Nephron (organoid): ENCODE measurements at regions not wholly inside any gene's neighbourhood (a gene's known extent, or its start where the extent isn't known, plus 50 kb on each side); places are given as distances from the start of the nearest gene placed in this dataset.
A peak's percentile ranks its signal among the peaks of the same experiment; 100 is the strongest.

ENCODE experiments used
- H3K27ac Mint-ChIP-seq, 3 experiments: 2 replicates each; pipeline ENCODE4 v1.8.0; 2020; ENCODE audit warnings: mixed read lengths in 3 of 3, mild to moderate bottlenecking in 2 of 3, moderate library complexity in 1 of 3
- H3K27me3 Mint-ChIP-seq: 2 replicates; pipeline ENCODE4 v1.8.0; 2021; ENCODE audit warnings: low read depth, mild to moderate bottlenecking, moderate library complexity, mixed read lengths
- H3K36me3 Mint-ChIP-seq: 2 replicates; pipeline ENCODE4 v1.8.0; 2020; ENCODE audit warnings: low read depth, mixed read lengths
- H3K4me1 Mint-ChIP-seq: 2 replicates; pipeline ENCODE4 v1.8.0; 2020; ENCODE audit warnings: mixed read lengths
- H3K4me3 Mint-ChIP-seq, 3 experiments: 2 replicates each; pipeline ENCODE4 v1.8.0; 2020; ENCODE audit warnings: mild to moderate bottlenecking in 3 of 3, mixed read lengths in 3 of 3, moderate library complexity in 2 of 3
- H3K9me3 Mint-ChIP-seq: 2 replicates; pipeline ENCODE4 v1.8.0; 2020; ENCODE audit warnings: mixed read lengths
- TF ChIP-seq, protein P1 (sequence below), 3 experiments: fragments of 200-600 bp; sonication (generic); IDR thresholded peaks; one replicate each; pipeline ENCODE4 v1.5.0; 2021; ENCODE audit warnings: antibody characterized with exemption in 3 of 3; ENCODE audit not compliant: unreplicated experiment in 3 of 3

DNA sequence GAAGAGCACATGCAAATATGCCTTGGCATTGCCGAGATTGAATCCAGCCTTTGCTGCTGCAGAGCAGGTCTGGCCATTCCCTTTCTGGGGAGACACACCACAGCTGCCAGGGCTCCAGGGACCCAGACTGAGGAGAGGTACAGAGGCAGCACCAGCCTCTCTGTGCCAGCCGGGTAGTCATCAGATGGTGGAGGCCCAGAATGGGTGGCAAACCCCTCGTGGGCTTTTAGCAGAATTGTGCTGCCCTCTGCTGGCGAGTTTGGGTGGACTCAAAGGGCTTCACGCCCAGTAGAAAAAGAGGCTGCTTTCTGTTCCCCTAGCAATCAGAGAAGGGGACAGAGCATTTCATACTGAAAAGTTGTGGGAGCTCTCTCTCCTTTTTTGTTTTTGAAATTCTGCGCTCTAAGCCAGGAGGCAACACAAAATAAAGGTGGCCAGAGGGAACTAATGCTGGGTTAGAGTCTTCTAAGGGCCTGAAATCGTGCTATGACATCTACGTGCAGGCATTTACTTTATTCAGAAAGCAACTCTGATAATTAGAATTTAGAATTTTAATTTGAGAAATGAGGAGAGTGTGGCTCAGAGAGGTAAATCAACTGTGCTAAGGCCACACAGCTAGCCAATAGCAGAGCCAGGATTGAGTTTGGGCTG is 158.8 kb upstream of the NAV2 start:
- TF ChIP-seq, protein P1, sequence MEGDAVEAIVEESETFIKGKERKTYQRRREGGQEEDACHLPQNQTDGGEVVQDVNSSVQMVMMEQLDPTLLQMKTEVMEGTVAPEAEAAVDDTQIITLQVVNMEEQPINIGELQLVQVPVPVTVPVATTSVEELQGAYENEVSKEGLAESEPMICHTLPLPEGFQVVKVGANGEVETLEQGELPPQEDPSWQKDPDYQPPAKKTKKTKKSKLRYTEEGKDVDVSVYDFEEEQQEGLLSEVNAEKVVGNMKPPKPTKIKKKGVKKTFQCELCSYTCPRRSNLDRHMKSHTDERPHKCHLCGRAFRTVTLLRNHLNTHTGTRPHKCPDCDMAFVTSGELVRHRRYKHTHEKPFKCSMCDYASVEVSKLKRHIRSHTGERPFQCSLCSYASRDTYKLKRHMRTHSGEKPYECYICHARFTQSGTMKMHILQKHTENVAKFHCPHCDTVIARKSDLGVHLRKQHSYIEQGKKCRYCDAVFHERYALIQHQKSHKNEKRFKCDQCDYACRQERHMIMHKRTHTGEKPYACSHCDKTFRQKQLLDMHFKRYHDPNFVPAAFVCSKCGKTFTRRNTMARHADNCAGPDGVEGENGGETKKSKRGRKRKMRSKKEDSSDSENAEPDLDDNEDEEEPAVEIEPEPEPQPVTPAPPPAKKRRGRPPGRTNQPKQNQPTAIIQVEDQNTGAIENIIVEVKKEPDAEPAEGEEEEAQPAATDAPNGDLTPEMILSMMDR (IDR thresholded peaks at IDR 0.05; ENCODE audit: unreplicated experiment in 3 of 3): peak; percentile 86 to 94 (median 91)
- Mint-ChIP-seq H3K36me3 (no peaks in the 10 kb centered on the region), H3K27me3 (peaks cover 65% of the 10 kb centered on the region), H3K9me3 (no peaks in the 10 kb centered on the region), H3K4me1 (peaks cover 20% of the 10 kb centered on the region), H3K27ac (peak overlapping the region in 1 of 3 experiments; percentile 45), H3K4me3 (no peak overlapping the region)

DNA sequence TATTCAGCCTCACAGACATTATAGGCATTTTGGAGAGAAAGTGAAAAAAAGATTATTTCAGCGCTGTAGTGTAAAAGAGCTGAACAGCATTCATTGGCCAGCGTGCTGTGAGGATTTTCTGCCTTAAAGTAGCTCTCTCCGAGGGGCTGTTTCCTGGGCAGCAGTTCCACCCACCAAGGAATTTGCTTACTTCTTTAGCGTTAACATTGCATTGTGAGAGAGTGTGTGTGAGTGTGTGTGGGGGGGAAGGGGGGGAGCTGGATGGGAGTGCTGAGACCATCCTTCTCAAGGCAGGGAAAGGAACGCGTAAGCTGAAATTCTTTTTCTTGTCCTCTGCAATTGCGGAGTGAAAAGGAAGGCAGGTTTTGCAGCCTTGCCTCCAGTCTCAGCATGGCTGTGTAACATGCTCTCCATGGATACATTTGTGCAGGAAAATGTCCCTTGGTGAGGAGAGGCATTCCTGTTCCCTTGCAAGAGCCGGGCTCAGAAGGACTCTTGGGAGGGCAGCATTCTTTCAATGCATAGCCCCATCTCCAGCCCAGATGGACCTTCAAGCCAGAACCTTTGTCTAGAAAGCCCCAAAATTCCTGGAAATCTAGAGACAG is 159.9 kb upstream of the NAV2 start:
- H3K36me3 Mint-ChIP-seq: no peaks in the 10 kb centered on the region

DNA sequence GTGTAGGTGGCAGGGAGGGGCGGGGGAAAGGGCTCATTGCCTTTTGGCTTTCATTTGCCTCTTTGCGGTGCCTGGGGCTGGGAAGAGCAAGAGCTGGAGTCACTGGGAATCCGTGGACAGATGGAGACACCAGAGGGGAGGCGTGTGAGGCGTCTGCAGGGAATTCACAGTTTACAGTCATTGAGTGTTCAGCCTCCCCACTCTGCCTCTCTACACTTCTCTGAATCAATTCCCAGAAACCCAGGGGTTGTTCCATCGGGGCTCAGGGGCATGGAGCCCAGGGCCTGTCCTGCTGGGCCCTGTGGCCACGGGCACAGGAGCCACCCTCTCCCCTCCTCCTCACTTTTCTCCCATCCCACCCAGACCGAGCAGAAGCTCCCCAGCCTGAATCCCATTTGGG is 160.5 kb upstream of the NAV2 start:
- peak overlapping the region in 2 of 3 experiments; percentile 11 to 45 for H3K27ac Mint-ChIP-seq
- peaks cover 30% of the 10 kb centered on the region for H3K4me1 Mint-ChIP-seq
- H3K9me3 Mint-ChIP-seq: no peaks in the 10 kb centered on the region
- TF ChIP-seq, protein P1 (IDR thresholded peaks at IDR 0.05; ENCODE audit: unreplicated experiment in 3 of 3): no peak
- no peaks in the 10 kb centered on the region for H3K36me3 Mint-ChIP-seq
- no peak overlapping the region for H3K4me3 Mint-ChIP-seq
- peaks cover 70% of the 10 kb centered on the region for H3K27me3 Mint-ChIP-seq

More for the DNA sequence above, 159.9 kb upstream of the NAV2 start:
- Mint-ChIP-seq H3K4me3 (no peak overlapping the region), H3K4me1 (peaks cover 25% of the 10 kb centered on the region), H3K9me3 (no peaks in the 10 kb centered on the region), H3K27me3 (peaks cover 70% of the 10 kb centered on the region), H3K27ac (peak overlapping the region in 2 of 3 experiments; percentile 11 to 45)
- TF ChIP-seq, protein P1 (IDR thresholded peaks at IDR 0.05; ENCODE audit: unreplicated experiment in 3 of 3): no peak

DNA sequence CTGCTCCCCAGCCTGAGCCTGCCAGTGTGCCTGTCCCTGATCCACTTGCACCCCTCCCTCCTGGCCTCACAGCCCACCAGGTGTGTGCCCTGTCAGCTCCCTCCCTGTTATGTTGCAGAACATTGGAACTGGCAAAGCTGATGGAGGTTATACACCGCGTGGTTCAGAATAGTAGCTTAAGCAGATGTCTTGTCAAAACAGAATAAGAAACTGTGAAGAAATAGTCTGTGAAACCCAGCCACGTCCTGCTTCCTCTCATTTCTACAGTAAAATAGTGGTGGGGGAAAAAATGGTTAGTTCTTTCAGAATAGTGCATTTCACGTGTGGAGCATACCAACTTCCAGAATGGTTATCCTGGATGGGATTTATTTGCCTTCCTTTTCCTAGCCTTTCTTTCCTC is 161.2 kb upstream of the NAV2 start:
- Mint-ChIP-seq H3K9me3 (no peaks in the 10 kb centered on the region), H3K4me3 (no peak overlapping the region), H3K27me3 (peaks cover 70% of the 10 kb centered on the region), H3K4me1 (peaks cover 30% of the 10 kb centered on the region), H3K27ac (peak overlapping the region in 1 of 3 experiments; percentile 45), H3K36me3 (no peaks in the 10 kb centered on the region)
- TF ChIP-seq, protein P1 (IDR thresholded peaks at IDR 0.05; ENCODE audit: unreplicated experiment in 3 of 3): no peak

DNA sequence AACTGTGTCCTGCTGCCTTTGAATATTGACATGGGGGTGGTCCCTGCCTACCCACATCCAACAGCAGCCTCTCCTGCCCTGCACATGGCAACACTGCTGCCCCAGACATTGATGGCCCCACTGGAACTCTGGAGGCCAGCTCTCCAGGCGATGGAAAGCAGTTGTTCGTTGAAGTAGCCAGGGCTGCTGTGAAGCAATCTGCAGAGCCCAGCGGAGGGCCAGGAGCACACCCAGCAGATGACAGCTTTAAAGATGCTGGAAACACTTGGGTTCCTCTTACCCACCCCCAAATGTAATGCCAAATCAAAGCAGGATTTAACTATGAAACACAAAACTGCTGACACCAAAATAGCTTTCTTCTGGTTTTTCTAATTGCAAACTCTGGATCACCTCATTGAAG is 165.6 kb upstream of the NAV2 start:
- Mint-ChIP-seq H3K4me1 (peaks cover 17% of the 10 kb centered on the region), H3K36me3 (no peaks in the 10 kb centered on the region), H3K27ac (peak overlapping the region in 1 of 3 experiments; percentile 2), H3K27me3 (peaks cover 58% of the 10 kb centered on the region), H3K4me3 (no peak overlapping the region), H3K9me3 (no peaks in the 10 kb centered on the region)
- TF ChIP-seq, protein P1 (IDR thresholded peaks at IDR 0.05; ENCODE audit: unreplicated experiment in 3 of 3): no peak

DNA sequence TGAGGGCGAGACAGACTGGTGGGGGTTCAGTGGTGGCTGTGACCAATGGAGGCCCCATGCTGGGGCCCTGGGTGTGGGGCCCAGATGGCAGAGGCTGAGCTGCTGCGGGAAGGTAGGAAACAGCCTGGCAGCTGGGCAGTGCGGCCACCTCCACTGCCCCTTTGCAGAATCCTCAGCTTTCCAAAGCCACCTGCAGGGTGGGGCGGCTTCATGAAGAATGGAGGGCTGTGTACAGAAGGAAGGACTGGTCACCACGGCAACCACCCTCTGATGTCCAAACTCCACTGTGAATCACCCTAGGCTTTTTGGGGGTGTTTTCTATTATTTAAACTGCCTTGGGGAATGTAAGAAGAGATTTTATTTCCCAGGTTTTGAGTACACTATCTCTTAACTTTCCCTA is 166.3 kb upstream of the NAV2 start:
- TF ChIP-seq, protein P1 (IDR thresholded peaks at IDR 0.05; ENCODE audit: unreplicated experiment in 3 of 3): no peak
- H3K4me3 Mint-ChIP-seq: no peak overlapping the region
- no peak overlapping the region for H3K27ac Mint-ChIP-seq
- H3K4me1 Mint-ChIP-seq: peaks cover 11% of the 10 kb centered on the region
- no peaks in the 10 kb centered on the region for H3K9me3 Mint-ChIP-seq
- H3K36me3 Mint-ChIP-seq: no peaks in the 10 kb centered on the region
- H3K27me3 Mint-ChIP-seq: peaks cover 60% of the 10 kb centered on the region
